ENCODE measurements at regions not wholly inside any gene's neighbourhood (a gene's known extent, or its start where the extent isn't known, plus 50 kb on each side); places are given as distances from the start of the nearest gene placed in this dataset.

DNA sequence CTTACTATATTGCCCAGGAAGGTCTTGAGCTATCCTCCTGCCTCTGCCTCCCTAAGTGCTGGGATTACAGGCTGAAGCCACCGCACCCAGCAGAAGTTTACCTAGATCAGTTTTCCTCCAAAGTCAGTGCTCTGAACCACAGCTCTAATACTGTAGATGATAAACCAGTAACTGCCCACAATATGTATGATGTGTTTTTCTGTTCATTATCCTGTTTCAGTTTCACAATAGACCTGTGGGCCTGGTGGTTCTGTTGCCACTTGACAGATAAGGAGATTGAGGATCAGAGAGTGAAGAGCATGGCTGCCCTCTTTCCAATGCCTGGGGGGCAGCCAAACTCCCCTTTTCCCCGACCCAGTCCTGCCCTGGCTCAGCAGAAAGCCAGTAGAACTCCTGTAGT lies 87.0 kb downstream of the EFNB1 start (continued):
- TF ChIP-seq FOSL2 (IDR thresholded peaks at IDR 0.05; ENCODE audit: borderline replicate concordance, low read depth) (no peak), TEAD4 (IDR thresholded peaks at IDR 0.05; ENCODE audit: borderline replicate concordance, insufficient read depth) (no peak), YY1 (IDR thresholded peaks at IDR 0.05; ENCODE audit: low read depth) (no peak)

DNA sequence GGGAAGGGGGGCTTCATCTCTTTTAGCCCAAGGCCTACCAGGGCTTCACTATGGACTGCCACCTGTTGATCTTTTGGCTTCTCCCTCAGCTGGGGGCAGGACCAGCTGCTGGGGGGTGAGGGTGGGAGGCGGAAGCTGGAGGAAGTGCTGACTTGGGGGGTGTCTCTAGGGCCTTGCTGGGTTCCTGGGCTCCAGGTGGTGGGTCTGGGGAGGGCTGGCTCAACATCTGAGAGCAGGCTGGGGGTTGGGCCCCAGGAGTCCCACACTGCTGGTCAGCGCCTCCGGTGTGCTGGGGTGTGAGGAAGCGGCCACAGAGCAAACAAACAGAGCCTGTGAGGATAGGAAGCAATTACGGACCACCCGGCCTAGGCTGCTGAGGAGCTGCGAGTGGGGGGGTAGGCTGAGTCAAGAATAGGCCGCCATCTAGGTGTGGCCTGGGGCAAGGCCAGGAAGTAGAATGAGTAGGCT lies 85.7 kb downstream of the EFNB1 start:
- no peak overlapping the region for H3K27ac ChIP-seq (ENCODE audit: low read depth in 2 of 2, low read length in 1 of 2)
- CTCF ChIA-PET: interaction anchor here (9.6 kb wide), 1 partner anchor 85 kb away, joined by 52 read pairs; the partner anchor contains the start of gene EFNB1
- H3K79me2 ChIP-seq (ENCODE audit: insufficient read depth): no peaks in the 10 kb centered on the region
- POLR2A ChIA-PET: no interaction called here
- H3K4me1 ChIP-seq (ENCODE audit: control insufficient read depth in 1 of 2, insufficient read depth in 2 of 2, low read depth in 1 of 2, low read length in 1 of 2): peaks cover 0 to 6% of the 10 kb centered on the region in 2 experiments; a peak in 1 of 4 replicates
- no peak overlapping the region for H3K4me3 ChIP-seq (ENCODE audit: low read depth in 2 of 2, low read length in 1 of 2)
- no peaks in the 10 kb centered on the region for H3K36me3 ChIP-seq (replicated peaks in 1 of 2; ENCODE audit: control insufficient read depth in 1 of 2, insufficient read depth in 2 of 2, low read length in 1 of 2)
- no peaks in the 10 kb centered on the region for H3F3A ChIP-seq (replicated peaks; ENCODE audit: insufficient read depth)
- H4K20me1 ChIP-seq (ENCODE audit: insufficient read depth): no peaks in the 10 kb centered on the region
- H3K9ac ChIP-seq: no peak overlapping the region
- H3K4me2 ChIP-seq: no peak overlapping the region
- no peak overlapping the region for H2AFZ ChIP-seq (ENCODE audit: low read depth)
- TF ChIP-seq RFX5 (IDR thresholded peaks at IDR 0.05; ENCODE audit: low read length) (no peak), RAD21 (IDR thresholded peaks at IDR 0.05; ENCODE audit: low read length) (no peak), EP300 (IDR thresholded peaks at IDR 0.05; ENCODE audit: borderline replicate concordance in 1 of 2, low read depth in 1 of 2, low read length in 1 of 2) (no peak), GABPA (IDR thresholded peaks at IDR 0.05; ENCODE audit: low read depth) (no peak), FOXJ3 (CRISPR knock-in tag; IDR thresholded peaks at IDR 0.05) (no peak), MEF2A (IDR thresholded peaks at IDR 0.05; ENCODE audit: borderline replicate concordance, low read depth) (no peak), NRF1 (IDR thresholded peaks at IDR 0.05; ENCODE audit: low read depth, low read length) (no peak), RCOR1 (IDR thresholded peaks at IDR 0.05; ENCODE audit: low read length) (no peak), GATA2 (CRISPR knock-in tag; IDR thresholded peaks at IDR 0.05) (no peak), SMC3 (IDR thresholded peaks at IDR 0.05; ENCODE audit: low read depth, low read length) (no peak)
- TF ChIP-seq, protein P1, sequence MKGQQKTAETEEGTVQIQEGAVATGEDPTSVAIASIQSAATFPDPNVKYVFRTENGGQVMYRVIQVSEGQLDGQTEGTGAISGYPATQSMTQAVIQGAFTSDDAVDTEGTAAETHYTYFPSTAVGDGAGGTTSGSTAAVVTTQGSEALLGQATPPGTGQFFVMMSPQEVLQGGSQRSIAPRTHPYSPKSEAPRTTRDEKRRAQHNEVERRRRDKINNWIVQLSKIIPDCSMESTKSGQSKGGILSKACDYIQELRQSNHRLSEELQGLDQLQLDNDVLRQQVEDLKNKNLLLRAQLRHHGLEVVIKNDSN (IDR thresholded peaks at IDR 0.05; ENCODE audit: borderline replicate concordance, low read depth): no peak
- TF ChIP-seq, protein P2, sequence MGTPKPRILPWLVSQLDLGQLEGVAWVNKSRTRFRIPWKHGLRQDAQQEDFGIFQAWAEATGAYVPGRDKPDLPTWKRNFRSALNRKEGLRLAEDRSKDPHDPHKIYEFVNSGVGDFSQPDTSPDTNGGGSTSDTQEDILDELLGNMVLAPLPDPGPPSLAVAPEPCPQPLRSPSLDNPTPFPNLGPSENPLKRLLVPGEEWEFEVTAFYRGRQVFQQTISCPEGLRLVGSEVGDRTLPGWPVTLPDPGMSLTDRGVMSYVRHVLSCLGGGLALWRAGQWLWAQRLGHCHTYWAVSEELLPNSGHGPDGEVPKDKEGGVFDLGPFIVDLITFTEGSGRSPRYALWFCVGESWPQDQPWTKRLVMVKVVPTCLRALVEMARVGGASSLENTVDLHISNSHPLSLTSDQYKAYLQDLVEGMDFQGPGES (IDR thresholded peaks at IDR 0.05; ENCODE audit: low read depth, low read length): no peak
- TF ChIP-seq, protein P3, sequence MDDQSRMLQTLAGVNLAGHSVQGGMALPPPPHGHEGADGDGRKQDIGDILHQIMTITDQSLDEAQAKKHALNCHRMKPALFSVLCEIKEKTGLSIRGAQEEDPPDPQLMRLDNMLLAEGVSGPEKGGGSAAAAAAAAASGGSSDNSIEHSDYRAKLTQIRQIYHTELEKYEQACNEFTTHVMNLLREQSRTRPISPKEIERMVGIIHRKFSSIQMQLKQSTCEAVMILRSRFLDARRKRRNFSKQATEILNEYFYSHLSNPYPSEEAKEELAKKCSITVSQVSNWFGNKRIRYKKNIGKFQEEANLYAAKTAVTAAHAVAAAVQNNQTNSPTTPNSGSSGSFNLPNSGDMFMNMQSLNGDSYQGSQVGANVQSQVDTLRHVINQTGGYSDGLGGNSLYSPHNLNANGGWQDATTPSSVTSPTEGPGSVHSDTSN (IDR thresholded peaks at IDR 0.05): no peak
- 58% methylated on average over 7 of the region's 8 CpGs for WGBS (ENCODE audit: low lambda C conversion rate)
- H3K9me3 ChIP-seq: no peaks in the 10 kb centered on the region
- no peaks in the 10 kb centered on the region for H3K9me2 ChIP-seq
- no peak for DNase-seq
- H3K27me3 ChIP-seq (ENCODE audit: insufficient read depth): peaks cover 37% of the 10 kb centered on the region

Data from SK-N-SH (cell line).